Lower leg skin (tissue), 3 donors: ENCODE measurements at regions not wholly inside any gene's neighbourhood (a gene's known extent, or its start where the extent isn't known, plus 50 kb on each side); places are given as distances from the start of the nearest gene placed in this dataset.

Source experiments
- POLR2A ChIP-seq, 2 donors: fragments of 450-650 bp; IDR thresholded peaks; one replicate each; pipeline ENCODE4 v1.6.1; 2016 to 2017; ENCODE audit warnings: antibody characterized with exemption in 2 of 2, mild to moderate bottlenecking in 1 of 2, moderate library complexity in 1 of 2
- TF ChIP-seq, protein P1 (sequence below), 3 donors: fragments of 450-650 bp; IDR thresholded peaks; one replicate each; pipeline ENCODE4 v1.5.1; 2016; ENCODE audit warnings: antibody characterized with exemption in 3 of 3, mild to moderate bottlenecking in 3 of 3, moderate library complexity in 2 of 3

DNA sequence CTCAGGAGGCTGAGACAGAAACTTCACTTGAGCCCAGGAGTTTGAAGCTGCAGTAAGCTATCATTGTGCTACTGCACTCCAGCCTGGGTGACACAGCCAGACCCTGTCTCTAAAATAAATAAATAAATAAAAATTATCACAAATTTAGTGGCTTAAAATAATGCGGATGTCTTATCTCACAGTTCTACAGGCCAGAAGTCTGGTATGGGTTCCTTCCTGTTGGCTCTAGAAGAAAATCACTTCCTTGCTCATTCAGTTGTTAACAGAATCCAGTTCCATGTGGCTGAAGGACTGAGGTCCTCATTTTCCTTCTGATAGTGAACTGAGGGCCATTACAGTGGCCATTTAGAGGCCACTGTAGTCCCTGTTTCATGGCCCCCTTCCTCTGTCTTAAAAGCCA, 94.6 kb upstream of the S1PR1 start:
- TF ChIP-seq, protein P1, sequence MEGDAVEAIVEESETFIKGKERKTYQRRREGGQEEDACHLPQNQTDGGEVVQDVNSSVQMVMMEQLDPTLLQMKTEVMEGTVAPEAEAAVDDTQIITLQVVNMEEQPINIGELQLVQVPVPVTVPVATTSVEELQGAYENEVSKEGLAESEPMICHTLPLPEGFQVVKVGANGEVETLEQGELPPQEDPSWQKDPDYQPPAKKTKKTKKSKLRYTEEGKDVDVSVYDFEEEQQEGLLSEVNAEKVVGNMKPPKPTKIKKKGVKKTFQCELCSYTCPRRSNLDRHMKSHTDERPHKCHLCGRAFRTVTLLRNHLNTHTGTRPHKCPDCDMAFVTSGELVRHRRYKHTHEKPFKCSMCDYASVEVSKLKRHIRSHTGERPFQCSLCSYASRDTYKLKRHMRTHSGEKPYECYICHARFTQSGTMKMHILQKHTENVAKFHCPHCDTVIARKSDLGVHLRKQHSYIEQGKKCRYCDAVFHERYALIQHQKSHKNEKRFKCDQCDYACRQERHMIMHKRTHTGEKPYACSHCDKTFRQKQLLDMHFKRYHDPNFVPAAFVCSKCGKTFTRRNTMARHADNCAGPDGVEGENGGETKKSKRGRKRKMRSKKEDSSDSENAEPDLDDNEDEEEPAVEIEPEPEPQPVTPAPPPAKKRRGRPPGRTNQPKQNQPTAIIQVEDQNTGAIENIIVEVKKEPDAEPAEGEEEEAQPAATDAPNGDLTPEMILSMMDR (IDR thresholded peaks at IDR 0.05) = no peak
- no peak for TF ChIP-seq POLR2A (IDR thresholded peaks at IDR 0.05)
